NCI-H82 treated with DMSO at 0.1 percent for 48 hours (cell line): ENCODE measurements at regions not wholly inside any gene's neighbourhood (a gene's known extent, or its start where the extent isn't known, plus 50 kb on each side); places are given as distances from the start of the nearest gene placed in this dataset.

Source experiments
- DNase-seq: peaks from one replicate; lab custom pipeline; 2025; ENCODE audit not compliant: unreplicated experiment; lab: John Stamatoyannopoulos, UW

DNA sequence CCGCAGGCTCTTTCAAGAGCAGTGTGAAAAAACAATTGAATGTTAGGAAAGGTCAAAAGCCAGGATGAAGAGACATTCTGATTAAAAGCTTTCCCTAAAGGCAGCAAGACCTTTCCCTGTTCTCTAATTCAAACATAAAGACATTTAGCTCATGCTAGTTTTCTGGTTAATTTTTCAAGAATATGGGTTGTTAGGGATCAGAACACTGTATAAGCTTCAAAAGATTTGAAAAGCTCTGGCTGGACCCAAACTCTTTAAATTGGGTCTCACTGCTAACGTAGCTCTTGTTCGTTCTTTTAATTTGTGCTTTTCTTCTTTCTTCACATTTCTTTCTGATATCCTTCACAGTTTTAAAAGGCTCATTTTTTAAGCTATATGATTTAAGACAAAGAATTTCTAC, 877.0 kb downstream of the EFNB2 start:
- DNase-seq, result no peak

DNA sequence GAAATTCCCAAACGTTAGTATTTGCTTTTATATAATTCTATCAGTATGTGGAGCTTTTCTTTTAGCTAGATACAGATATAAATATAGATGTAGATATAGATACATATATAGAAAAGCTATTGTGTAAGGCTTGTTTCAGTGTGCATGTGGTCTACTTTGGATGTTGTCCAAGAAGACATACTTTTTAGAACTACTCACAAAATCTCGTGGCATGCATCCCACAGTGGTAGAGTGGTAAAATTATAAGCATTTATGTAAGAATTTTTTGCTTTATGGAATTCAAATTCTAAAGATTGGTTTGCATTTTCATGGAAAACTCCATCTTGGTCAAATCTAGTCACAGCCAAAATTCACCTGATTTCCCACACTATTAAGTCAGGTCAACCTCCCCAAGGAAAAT, 880.4 kb downstream of the EFNB2 start:
- DNase-seq, result no peak

DNA sequence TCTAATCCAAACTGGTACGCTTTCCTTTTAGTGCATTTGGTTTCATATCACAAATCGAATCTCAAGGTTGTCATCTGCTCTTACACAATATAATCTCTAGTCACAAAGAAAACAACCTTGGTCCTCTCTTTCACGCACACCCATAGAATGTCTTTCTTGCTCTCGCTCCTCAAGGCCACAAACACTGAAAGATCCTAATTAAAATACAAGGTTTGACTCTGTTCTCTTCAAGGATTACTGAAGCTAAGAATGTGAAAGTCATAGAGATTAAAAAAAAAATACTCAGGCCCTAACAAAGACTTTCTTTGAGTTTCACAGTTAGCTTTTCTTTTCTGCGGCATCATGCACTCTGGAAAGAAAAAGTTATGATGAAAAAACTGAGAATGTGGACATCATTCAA, 891.5 kb downstream of the EFNB2 start:
- DNase-seq, result no peak

DNA sequence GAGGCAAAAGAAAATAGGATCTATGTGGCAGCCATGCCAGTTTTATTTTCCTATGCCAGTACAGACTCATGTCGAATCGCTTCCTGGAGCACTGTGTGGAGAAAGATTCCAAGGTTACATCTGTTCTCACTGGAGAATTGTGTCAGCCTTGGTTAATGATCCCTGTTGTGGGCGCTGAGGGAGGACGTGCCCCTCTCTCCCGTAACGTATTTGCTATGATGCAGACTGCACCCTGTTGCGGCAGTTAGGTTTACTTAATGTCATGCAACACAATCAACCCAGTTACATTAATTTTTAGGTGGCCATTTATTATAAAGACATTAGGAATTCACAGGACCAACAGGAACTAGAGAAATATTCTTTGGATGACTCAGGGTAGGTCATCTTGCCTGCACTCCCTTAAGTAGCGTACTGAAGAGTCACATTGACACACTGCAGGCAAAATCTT, 892.9 kb downstream of the EFNB2 start:
- DNase-seq, result no peak

DNA sequence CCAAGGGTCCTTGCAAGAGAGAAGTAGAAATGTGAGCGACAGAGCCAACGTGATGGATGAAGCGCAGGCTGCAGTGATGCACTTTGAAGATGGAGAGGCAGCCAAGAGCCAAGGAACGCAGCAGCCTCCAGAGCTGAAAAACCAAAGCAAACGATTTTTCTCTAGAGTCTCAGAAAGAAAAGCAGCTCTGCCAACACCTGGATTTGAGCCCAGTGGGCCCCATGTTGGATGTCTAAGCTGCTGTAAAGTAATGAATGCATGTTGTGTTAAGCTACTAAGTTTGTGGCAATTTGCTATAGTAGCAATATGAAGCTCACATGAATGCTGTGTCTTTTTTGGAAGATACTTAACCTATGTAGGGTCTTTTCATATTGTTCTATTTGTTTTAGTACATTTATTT, 894.3 kb downstream of the EFNB2 start:
- no peak for DNase-seq

- no peak for DNase-seq
Measured at GRCh38 chr13:105638426-105638825, 897.0 kb downstream of the EFNB2 start.

DNA sequence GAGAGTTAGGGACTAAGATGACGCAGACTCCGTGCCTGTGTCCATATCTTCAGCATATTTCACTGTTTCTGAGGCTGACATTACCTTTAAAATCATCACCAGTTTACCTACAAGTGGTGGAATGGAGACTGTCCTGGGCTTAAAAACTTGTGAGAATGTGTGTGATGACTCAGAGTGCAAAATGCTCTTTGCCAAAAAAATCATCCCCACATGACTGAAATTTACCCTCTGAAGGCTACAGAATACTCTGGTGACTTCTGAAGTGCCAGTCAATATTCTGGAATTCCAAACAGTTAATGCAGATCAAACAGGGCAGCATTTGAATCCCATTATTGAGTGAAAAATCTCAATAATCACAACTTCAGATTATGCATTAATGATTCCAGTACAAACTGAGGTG, 901.4 kb downstream of the EFNB2 start:
- DNase-seq, result no peak

- DNase-seq, result no peak
Measured at GRCh38 chr13:105630431-105630830, 905.0 kb downstream of the EFNB2 start.

- no peak for DNase-seq
Measured at GRCh38 chr13:105627270-105627669, 908.2 kb downstream of the EFNB2 start.

GRCh38 chr13:105625691-105626090, 909.8 kb downstream of the EFNB2 start:
- DNase-seq, result no peak

DNA sequence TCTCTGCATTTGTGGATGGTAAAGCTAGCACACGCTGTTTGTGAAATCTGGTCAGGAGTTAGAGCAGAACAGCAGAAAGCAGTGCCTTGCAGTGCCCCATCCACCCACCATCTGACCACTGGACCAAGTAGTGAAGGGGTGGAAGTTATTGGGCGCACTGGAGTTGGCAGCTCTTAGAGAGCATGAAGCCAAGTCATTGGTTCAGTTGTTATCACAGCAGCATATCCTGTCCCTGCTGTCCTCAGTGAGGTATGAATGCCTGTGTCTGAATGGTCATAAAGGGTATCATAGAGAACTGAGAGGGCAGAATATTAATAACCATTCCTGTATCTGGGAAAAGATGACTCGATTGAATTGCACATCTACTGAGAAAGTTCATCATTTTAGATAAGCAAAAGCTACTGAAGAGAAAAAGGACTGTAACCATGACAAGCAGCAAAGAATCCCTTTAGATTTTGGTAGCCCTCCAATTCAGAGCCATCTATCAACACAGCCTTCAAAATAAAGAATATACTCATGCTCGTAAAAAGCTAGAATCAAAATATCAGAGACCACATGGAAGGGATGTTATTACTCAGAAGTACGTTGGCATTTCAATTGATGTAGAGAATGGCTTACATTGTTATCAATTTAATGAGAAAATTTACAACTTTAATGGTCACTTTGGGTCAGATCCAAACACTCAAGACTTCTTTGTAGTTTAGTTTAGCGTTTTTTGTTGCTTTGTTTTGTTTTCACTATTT, 919.0 kb downstream of the EFNB2 start:
- no peak for DNase-seq

- no peak for DNase-seq
Measured at GRCh38 chr13:105612541-105612940, 922.9 kb downstream of the EFNB2 start.

DNA sequence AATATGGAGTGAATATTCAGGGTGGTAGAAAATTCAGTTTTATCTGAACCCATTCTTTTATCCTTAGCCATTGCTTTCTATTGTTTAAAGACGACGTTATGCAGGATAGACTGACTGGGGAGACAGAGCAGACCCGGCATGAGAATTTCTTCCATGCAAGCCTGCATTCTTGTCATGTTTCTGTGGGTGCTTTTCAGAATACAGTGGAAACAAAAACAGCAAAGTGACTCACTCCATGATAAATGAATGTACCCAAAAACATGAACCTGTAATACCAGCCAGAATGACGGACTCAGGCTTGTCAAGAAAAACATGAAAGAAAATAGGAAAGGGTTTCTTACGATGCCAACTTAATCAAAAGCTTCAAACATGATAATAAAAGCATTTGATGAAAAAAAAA, 924.0 kb downstream of the EFNB2 start:
- DNase-seq, result no peak

DNA sequence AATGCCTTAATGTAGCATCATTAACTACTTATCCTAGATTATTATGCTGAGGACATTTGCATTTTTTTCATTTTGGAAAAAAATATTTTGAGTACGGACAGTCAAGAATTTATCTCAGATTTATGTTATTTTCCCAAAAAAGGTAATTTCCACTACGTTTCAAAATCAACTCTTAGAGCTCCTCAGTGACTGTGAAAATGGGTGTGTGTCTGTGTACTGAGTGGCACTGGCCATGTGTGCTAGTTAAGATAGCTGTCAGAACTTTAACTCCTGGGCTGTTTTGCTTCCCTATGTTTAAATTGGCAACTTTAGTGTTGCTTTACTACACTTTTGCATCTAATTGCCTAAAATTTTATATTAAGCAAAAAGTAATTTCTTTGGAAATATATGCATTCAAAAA, 927.4 kb downstream of the EFNB2 start:
- no peak for DNase-seq

- no peak for DNase-seq
Measured at GRCh38 chr13:105607426-105607825, 928.0 kb downstream of the EFNB2 start.

DNA sequence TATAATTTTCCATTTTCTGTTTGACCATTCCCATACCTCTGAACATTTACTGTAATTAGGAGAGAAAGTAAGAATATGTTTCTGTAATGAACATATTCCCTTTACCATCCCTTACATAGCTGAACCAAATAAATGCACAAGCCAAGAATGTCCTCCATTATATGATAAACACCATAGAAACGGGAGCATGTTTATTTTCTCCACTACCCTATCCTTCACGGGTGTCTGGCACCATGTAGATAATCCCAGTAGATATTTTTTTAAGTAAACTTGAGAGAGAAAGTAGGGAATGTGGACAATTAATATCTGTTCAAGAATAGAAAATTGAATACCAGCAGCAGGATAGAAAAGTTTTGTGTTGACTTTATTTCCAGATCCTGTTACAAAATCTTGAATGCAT, 928.4 kb downstream of the EFNB2 start:
- no peak for DNase-seq

GRCh38 chr13:105602956-105603670, 932.3 kb downstream of the EFNB2 start:
- no peak for DNase-seq

DNA sequence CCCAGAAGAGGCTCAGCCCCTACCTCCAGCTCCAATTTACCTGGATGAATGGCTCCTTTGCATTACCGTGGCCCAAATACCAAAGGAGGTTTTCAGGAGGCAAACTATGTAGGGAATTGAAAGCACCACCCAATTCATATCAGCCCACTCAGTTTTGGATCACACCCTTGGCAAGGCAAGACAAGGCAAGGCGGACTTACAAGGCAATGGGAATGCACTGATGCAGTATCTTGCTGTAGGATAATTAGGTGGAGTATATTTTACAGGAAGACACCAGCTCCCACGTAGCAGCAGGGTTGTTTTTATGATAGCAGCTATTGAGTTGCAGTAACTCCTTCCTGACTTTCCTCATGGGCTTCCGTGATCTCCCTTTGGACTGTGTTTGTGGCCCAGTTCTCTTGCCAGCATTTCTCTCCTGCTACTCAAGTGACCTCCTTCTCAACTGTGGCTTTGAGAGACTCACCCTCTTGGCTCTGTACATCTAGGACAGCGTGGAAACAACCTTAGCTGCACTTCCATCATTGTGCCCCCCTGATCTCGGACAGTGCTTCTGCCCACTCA, 935.9 kb downstream of the EFNB2 start:
- no peak for DNase-seq

- no peak for DNase-seq
Measured at GRCh38 chr13:105598529-105598928, 936.9 kb downstream of the EFNB2 start.

GRCh38 chr13:105597573-105597972, 937.9 kb downstream of the EFNB2 start:
- DNase-seq, result no peak

DNA sequence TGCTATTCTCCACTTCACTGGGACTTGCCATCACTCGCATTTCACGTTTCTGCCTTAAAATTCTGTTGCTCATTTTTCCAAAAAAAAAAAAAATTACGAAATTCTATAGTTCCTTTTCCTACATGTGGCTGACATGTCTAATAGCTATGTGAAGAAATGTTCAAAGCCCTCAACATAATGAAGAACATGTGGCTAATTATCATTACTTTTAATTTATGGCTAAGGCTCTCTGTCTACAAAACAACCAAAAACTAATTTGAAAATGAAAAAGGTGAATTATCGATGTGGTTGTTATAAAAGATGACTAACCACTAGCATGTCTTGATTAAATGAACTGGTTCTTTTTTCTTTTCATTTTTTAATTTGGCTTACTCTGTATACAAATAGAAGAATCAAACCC, 940.0 kb downstream of the EFNB2 start:
- no peak for DNase-seq

DNA sequence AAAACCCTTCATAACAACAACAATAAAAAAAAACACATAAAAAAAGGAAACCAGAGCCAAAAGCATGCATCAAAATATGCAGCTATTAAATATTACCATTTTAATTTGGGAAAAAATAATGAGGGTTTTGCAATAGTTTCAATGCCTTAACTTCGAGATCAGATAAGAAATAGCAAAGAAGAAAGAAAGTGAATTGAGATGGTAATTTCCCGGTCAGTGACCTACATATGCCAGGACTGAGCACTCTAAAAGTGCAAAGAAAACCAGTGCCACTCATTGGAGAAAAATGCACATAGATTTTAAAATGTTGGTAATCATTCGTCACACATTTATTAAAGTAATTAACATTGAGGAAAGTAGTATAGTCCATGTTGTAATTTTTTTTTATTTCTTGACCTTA, 944.2 kb downstream of the EFNB2 start:
- DNase-seq, result no peak
